Breast epithelium (tissue), 4 donors: ENCODE measurements at regions not wholly inside any gene's neighbourhood (a gene's known extent, or its start where the extent isn't known, plus 50 kb on each side); places are given as distances from the start of the nearest gene placed in this dataset.

Experiments used
- DNase-seq, 2 donors: peaks; one replicate each; pipeline ENCODE4 v3.0.0-alpha.2; 2019; ENCODE audit warnings: low spot score in 2 of 2
- H3K27ac ChIP-seq, 2 donors: fragments of 200-600 bp; sonication (generic) in 1 of 2; one replicate each; pipeline ENCODE4 v1.5.1; 2016 to 2019; ENCODE audit warnings: mild to moderate bottlenecking in 1 of 2
- H3K27me3 ChIP-seq, 2 donors: fragments of 200-600 bp; sonication (generic) in 1 of 2; one replicate each; pipeline versions ENCODE4 v1.5.1 to v1.6.0; 2017 to 2019; ENCODE audit warnings: control low read depth in 1 of 2, mild to moderate bottlenecking in 1 of 2
- H3K36me3 ChIP-seq: fragments of 200-600 bp; one replicate; pipeline ENCODE4 v1.5.1; 2019
- H3K4me1 ChIP-seq, 2 donors: fragments of 200-600 bp; sonication (generic); one replicate each; pipeline ENCODE4 v1.5.1; 2016 to 2019; ENCODE audit warnings: control low read depth in 1 of 2
- H3K4me3 ChIP-seq, 3 donors: fragments of 200-600 bp; sonication (generic); 1 replicate in 2 of 3; 2 replicates in 1 of 3; pipeline ENCODE4 v1.5.1; 2016 to 2019; ENCODE audit warnings: mild to moderate bottlenecking in 3 of 3, moderate library complexity in 2 of 3
- H3K9me3 ChIP-seq, 2 donors: fragments of 200-600 bp; sonication (generic) in 1 of 2; one replicate each; pipeline ENCODE4 v1.5.1; 2016 to 2019; ENCODE audit warnings: control low read depth in 1 of 2
- POLR2A ChIP-seq: fragments of 450-650 bp; IDR thresholded peaks from one replicate; pipeline ENCODE4 v1.6.1; 2016; ENCODE audit warnings: antibody characterized with exemption, mild to moderate bottlenecking, moderate library complexity
- POLR2AphosphoS5 ChIP-seq, 3 donors: sonication (generic); formaldehyde crosslinking; IDR thresholded peaks; one replicate each; pipeline ENCODE4 v1.6.1; 2017; ENCODE audit warnings: antibody characterized with exemption in 3 of 3
- intact Hi-C: fragments of 100-400 bp; cut with DNase I; formaldehyde crosslinking; loops from one replicate; pipeline ENCODE4 v1.15.1; 2023; ENCODE audit warnings: low total_unique reads
- TF ChIP-seq, protein P1 (sequence below), 3 donors: fragments of 450-650 bp; IDR thresholded peaks; one replicate each; pipeline ENCODE4 v1.5.1; 2016 to 2017; ENCODE audit warnings: antibody characterized with exemption in 3 of 3, mild to moderate bottlenecking in 3 of 3, moderate library complexity in 3 of 3

- intact Hi-C loops = no loop called here
- Histone ChIP-seq H3K4me3 (no peak overlapping the region), H3K9me3 (no peaks in the 10 kb centered on the region), H3K27ac (no peak overlapping the region), H3K4me1 (no peaks in the 10 kb centered on the region), H3K27me3 (no peaks in the 10 kb centered on the region), H3K36me3 (no peaks in the 10 kb centered on the region)
- TF ChIP-seq, protein P1, sequence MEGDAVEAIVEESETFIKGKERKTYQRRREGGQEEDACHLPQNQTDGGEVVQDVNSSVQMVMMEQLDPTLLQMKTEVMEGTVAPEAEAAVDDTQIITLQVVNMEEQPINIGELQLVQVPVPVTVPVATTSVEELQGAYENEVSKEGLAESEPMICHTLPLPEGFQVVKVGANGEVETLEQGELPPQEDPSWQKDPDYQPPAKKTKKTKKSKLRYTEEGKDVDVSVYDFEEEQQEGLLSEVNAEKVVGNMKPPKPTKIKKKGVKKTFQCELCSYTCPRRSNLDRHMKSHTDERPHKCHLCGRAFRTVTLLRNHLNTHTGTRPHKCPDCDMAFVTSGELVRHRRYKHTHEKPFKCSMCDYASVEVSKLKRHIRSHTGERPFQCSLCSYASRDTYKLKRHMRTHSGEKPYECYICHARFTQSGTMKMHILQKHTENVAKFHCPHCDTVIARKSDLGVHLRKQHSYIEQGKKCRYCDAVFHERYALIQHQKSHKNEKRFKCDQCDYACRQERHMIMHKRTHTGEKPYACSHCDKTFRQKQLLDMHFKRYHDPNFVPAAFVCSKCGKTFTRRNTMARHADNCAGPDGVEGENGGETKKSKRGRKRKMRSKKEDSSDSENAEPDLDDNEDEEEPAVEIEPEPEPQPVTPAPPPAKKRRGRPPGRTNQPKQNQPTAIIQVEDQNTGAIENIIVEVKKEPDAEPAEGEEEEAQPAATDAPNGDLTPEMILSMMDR (IDR thresholded peaks at IDR 0.05) = no peak
- no peak for TF ChIP-seq POLR2A
- no peak for TF ChIP-seq POLR2AphosphoS5 (IDR thresholded peaks at IDR 0.05)
- no peak for DNase-seq
Observed at GRCh38 chr12:124122722-124123121, 149.7 kb downstream of the ZNF664 start.

DNA sequence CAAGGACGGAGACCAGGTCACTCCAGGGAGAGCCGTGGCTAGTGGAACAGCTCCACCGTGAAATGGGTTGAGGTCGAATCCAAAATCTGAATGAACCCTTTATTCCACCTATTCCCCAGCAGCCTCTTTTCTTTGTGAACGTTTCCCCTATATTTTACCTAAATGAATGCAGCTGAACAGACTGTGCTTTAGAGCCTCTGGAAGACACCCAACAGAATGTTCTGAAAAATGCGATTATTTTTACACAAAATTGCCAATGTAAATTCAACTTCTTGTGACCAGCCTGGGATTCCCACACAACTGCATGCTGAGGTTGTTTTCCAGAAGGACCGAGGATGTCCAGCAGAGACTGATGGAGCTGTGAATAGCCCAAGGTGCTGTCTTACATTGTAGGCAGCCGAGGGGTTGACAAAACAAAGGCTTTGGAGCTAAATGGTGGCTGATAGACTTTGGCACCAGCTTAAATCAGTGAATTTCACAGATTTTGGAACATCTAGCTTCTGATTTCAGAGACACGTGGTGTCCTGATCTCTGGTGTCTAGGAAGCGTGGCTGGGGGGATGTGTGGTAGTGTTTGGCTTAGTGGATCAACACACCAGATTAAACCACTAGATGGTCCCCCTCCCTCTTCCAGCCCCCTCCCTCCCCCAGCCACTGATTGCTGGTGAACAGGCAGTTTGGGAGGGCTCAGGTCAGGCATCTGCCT lies 150.4 kb downstream of the ZNF664 start:
- DNase-seq = no peak
- Histone ChIP-seq H3K27me3 (no peaks in the 10 kb centered on the region), H3K9me3 (no peaks in the 10 kb centered on the region), H3K4me3 (no peak overlapping the region), H3K4me1 (no peaks in the 10 kb centered on the region), H3K36me3 (no peaks in the 10 kb centered on the region), H3K27ac (no peak overlapping the region)
- intact Hi-C loops = no loop called here
- TF ChIP-seq, protein P1 (IDR thresholded peaks at IDR 0.05) = no peak
- TF ChIP-seq POLR2A (no peak), POLR2AphosphoS5 (IDR thresholded peaks at IDR 0.05) (no peak)

DNA sequence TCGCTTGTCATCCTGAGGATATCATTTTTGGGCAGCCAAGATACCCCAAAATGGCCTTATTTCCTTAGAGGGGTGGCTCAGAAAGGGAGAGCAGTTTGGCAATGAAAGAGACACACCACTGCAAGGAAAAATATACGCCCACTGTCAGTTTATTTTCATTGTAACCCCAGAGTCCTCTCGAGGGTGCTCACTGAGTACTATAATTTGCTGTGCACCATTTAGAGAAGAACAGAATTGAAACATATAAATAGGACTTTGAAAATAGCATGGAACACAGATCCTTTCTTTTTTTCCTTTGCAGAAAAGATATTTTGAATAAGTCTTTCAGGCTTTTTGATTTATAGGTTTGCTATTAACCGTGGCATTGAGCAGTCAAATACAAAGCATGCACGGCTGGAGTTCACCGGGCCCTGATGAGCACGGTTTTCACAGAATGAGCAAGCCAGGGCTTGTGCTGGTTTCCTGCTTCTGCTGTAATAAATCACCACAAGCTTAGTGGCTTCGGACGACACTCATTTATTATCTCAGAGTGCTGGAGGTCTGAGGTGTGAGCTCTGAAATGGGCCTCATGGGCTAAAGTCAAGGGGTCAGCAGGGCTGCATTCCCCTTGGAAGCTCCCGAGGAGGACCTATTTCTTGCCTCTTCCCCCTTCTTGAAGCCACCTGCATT lies 152.3 kb downstream of the ZNF664 start:
- TF ChIP-seq, protein P1 (IDR thresholded peaks at IDR 0.05) = no peak
- no peak for TF ChIP-seq POLR2AphosphoS5 (IDR thresholded peaks at IDR 0.05)
- TF ChIP-seq POLR2A = no peak
- Histone ChIP-seq H3K36me3 (no peaks in the 10 kb centered on the region), H3K9me3 (no peaks in the 10 kb centered on the region), H3K4me1 (no peaks in the 10 kb centered on the region), H3K27me3 (no peaks in the 10 kb centered on the region), H3K27ac (no peak overlapping the region), H3K4me3 (no peak overlapping the region)
- DNase-seq = no peak
- intact Hi-C loops = no loop called here

DNA sequence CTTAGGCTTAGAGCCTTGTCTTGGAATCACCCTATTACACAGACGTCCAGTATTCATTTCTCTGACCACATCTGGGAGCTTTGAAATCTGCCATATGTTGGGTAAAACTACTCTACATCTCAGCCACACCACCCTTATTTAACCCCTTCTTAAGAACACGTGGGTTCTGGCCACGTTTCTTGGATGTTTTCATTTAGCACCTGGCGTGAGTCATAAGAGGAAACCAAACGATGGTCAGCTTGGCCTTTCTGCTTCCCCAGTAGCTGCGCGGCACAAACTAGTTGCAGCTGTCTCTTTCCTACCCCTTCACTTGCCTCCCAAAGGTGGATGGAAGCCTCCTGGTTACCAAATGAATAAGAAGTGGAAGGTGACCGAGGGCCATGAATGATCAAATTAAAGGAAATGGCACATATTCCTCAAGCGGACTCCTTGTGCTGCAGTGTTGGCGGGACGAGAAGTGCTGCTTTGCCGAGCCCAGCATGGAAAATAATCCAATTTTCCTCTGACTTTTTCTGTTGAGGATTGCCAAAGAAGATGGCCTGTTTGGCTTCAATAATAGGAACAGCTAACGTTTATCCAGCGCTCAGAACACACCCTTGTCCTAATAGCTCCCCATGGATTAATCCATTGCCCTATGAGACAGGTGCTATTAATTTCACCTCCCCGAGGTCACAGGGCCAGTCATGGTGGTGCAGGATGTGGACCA lies 154.1 kb downstream of the ZNF664 start:
- intact Hi-C loops = no loop called here
- H3K4me3 ChIP-seq = no peak overlapping the region
- no peaks in the 10 kb centered on the region for H3K4me1 ChIP-seq
- H3K9me3 ChIP-seq = no peaks in the 10 kb centered on the region
- no peak overlapping the region for H3K27ac ChIP-seq
- DNase-seq = no peak
- no peaks in the 10 kb centered on the region for H3K27me3 ChIP-seq
- TF ChIP-seq POLR2A (no peak), POLR2AphosphoS5 (IDR thresholded peaks at IDR 0.05) (no peak)
- TF ChIP-seq, protein P1 (IDR thresholded peaks at IDR 0.05) = no peak
- no peaks in the 10 kb centered on the region for H3K36me3 ChIP-seq

DNA sequence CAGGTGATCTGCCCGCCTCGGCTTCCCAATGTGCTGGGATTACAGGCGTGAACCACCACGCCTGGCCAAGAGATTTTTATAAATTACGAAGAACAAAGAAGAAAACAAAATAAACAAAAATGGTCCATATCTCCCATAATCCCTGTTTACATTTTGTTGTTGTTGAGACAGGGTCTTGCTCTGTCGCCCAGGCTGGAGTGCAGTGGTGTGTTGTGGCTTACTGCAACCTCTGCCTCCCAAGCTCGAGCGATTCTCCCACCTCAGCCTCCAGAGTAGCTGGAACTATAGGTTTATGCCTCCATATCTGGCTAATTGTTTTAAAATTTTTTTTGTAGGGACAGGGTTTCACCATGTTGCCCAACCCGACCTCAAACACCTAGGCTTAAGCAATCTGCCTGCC lies 156.1 kb downstream of the ZNF664 start:
- Histone ChIP-seq H3K27ac (no peak overlapping the region), H3K4me1 (no peaks in the 10 kb centered on the region), H3K9me3 (no peaks in the 10 kb centered on the region), H3K27me3 (no peaks in the 10 kb centered on the region), H3K4me3 (no peak overlapping the region), H3K36me3 (no peaks in the 10 kb centered on the region)
- intact Hi-C loops = no loop called here
- no peak for DNase-seq
- TF ChIP-seq, protein P1 (IDR thresholded peaks at IDR 0.05) = no peak
- no peak for TF ChIP-seq POLR2AphosphoS5 (IDR thresholded peaks at IDR 0.05)
- no peak for TF ChIP-seq POLR2A
